Stimulated activated CD8-positive, alpha-beta memory T cell treated with anti-CD3 and anti-CD28 coated beads, Interleukin-7, amount 100 ng/mL, for 24 hours (primary cell): ENCODE measurements at regions not wholly inside any gene's neighbourhood (a gene's known extent, or its start where the extent isn't known, plus 50 kb on each side); places are given as distances from the start of the nearest gene placed in this dataset.
A peak's percentile ranks its signal among the peaks of the same experiment; 100 is the strongest.
"Not testable (repeated sequence)": the region's sequence is repeated elsewhere in the genome, so short reads cannot be mapped to it uniquely, and the experiment has no call there.

Experiments
- DNase-seq: peaks from one replicate; pipeline ENCODE4 v3.0.0-alpha.2; 2020; ENCODE audit warnings: low read depth

DNA sequence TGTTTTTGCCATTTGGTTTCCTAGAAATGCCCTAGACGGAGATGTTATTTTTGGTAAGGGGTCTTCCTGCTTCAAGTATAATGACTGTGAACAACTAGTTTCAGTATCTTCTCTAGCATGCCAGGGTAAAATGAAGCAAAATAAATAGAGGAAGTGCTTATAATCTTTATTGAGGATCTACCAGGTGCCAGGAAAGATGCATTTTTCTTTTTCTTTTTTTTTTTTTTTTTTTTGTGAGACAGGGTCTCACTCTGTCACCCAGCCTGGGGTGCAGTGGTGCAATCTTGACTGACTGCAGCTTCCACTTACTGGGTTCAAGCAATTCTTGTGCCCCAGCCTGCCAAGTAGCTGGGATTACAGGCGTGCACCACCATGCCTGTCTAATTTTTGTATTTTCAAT lies 146.6 kb upstream of the GRK3 start:
- DNase-seq: not testable (repeated sequence)

GRCh38 chr22:25419247-25420113 lies 145.0 kb upstream of the GRK3 start:
- no peak for DNase-seq

- DNase-seq: not testable (repeated sequence)
These were observed 144.4 kb upstream of the GRK3 start for GRCh38 chr22:25420114-25420441.

- DNase-seq: no peak
These were observed 144.0 kb upstream of the GRK3 start for GRCh38 chr22:25420471-25420924.

DNA sequence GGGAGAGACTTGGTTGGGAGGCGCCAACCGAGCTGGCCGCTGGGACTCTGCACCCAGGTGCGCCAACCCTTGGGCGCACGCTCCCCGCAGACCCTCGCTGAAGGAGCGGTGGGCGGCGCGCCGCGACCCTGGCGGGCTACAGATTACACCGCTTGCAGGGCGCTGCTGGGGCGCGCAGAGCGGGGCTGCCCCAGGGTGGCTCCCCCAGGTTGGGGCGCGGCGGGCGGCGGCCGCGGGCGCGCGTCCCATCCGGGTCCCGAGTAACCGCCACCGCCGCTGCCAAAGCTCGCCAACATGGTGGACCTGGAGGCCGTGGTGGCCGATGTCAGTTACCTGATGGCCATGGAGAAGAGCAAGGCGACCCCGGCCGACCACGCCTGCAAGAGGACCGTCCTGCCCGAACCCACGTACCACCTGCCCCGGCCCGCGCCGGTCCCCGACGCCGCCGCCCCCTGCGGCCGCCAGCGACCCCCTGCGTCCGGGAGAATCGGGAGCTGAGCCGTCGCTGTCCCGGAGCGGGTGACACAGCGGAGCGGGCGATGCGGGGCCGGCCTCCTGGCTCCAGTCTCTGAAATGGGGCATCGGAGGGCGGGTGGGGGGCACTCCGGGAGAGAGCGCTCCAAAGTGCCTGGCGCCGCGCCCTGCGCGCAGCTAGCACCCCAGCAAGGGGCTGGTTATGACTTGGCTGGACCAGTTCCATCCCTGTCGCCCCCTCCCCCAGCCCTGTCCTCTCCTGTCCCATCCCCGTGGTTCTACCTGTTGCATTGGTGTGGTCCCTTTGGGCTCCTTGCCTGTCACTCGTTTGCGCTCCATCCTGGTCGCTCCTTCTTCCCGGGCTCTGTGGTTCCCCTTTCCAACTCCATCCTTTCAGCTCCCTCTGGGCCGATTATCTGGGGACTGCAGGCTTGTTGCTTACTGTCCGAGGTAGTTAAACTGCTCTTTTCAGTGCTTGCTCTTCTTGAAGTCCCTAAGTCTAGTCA lies 143.3 kb upstream of the GRK3 start:
- DNase-seq: no peak

GRCh38 chr22:25426530-25427308 lies 137.8 kb upstream of the GRK3 start:
- DNase-seq: not testable (repeated sequence)

- not testable (repeated sequence) for DNase-seq
These were observed 132.7 kb upstream of the GRK3 start for GRCh38 chr22:25431637-25432342.

DNA sequence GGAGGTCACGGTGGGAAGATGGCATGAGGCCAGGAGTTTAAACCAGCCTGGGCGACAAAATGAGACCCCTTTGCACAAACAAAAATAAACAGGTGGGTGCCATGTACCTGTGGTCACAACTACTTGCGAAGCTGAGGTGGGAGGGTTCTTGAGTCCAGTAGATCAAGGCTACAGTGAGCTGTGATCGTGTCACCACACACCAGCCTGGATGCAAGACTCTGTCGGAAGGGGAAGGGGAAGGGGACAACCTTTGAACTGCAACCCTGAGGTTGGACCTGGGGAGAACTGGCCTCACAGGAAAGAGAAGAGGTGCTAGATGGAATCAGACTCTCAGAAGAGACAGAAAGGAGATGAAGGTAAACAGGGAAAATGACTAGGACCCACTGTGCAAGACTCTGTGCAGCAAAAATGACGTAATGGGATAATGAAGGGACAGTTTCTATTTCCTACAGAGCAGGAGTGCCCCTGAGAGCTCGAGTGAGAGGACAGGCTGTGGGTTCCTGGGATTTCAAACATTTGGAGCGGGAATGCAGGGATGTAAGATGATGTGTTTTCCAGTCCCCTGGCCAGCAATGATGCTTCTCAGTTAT lies 131.0 kb upstream of the GRK3 start:
- not testable (repeated sequence) for DNase-seq

- DNase-seq: no peak
These were observed 126.9 kb upstream of the GRK3 start for GRCh38 chr22:25437414-25438160.

DNA sequence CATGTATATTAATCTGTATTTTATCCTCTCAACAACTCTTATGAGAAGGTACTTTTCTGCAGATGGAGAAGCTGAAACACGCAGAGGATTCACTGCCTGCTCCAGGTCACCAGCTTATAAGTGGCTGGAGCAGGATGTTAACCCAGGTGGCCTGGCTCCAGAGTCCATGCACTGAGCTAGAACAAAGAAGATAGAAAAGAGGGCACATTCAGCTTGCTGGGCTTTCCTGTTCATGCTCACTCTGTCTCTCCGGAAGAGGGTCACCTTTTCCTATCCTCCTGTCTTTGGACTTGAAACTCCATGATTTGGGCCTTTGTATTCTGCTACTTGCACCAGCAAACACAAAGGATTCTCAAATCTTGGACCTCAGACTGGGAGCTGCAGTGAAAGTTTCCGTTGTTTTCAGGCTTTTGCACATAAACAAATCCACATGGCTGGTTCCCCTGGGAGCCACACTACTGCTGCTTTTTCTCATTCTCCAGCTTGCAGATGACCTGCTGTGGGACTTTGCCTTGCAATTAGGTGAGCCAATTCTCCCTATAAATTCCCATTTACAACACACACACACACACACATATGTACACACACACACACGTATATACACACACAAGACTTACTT lies 117.3 kb upstream of the GRK3 start:
- DNase-seq: no peak

- DNase-seq: peak; percentile 85
These were observed 116.6 kb upstream of the GRK3 start for GRCh38 chr22:25447686-25448434.

- no peak for DNase-seq
These were observed 115.9 kb upstream of the GRK3 start for GRCh38 chr22:25448435-25449051.

DNA sequence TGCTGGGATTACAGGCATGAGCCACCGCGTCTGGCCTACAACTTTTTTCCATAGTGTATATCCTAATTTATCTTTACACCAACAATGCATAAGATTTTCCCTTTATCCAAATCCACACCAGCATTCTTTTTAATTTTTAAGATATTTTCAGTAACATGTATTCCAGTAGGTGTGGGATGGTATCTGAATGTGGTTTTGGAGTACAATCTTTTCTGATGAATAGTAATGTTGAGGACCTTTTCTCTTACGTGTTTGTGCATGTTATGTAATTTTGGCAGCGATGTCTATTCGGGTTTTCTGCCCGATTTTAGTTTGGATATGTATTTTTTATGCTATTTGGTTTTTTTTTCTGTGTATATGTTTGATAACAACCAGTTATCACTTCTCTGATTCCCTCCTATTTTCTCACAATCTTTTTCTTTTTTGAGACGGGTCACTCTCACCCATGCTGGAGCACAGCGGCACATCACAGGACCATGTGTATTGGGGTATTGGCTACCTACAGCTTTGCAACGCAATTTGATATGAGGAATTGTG lies 114.6 kb upstream of the GRK3 start:
- DNase-seq: no peak

- DNase-seq: no peak
These were observed 112.9 kb upstream of the GRK3 start for GRCh38 chr22:25451480-25452114.

DNA sequence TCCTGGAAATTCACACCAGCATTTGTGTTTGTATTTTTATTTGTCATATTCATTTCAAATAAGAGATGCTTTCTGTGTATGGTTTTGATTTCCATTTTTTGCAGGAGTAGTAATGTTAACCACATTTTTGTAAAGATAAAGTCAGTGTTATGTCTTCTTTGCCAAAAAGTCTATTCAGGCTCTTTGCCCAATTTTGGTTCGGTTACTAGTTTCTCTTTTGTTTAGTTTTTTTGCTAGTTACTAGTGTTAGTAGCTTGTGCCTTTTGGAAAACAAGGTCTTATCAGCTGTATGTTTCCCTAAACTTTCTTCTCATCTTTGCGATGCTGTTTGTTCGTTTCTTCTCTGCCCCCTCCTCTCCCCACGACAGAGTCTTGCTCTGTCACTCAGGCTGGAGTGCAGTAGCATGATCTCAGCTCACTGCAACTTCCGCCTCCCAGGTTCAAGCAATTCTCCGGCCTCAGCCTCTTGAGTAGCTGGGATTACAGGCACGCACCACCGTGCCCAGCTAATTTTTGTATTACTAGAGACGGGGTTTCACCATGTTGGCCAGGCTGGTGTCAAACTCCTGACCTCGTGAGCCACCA lies 112.3 kb upstream of the GRK3 start:
- no peak for DNase-seq

- DNase-seq: no peak
These were observed 111.4 kb upstream of the GRK3 start for GRCh38 chr22:25453058-25453457.

DNA sequence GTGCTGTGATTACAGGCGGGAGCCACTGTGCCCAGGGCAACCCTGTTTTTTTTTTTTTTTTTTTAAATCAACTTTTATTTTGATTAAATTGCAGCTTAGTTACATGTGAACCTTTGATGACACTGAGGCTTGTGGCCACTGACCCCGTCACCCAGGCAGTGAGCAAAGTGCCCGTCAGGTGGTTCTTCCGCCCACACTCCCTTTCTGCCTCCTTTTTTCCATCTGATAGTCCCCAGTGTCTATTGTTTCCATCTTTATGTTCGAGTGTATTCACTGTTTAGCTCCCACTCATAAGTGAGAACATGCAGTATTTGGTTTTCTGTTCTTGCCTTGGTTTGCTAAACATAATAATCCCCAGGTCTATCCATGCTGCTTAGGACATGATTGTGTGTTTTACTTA lies 110.9 kb upstream of the GRK3 start:
- DNase-seq: no peak
